Hepatocyte (in vitro differentiated cells): ENCODE measurements at regions not wholly inside any gene's neighbourhood (a gene's known extent, or its start where the extent isn't known, plus 50 kb on each side); places are given as distances from the start of the nearest gene placed in this dataset.

Experiments
- EZH2 ChIP-seq: fragments of 200-600 bp; sonication (generic); IDR thresholded peaks from 2 replicates; pipeline ENCODE4 v1.6.1; 2016; ENCODE audit warnings: antibody characterized with exemption, mild to moderate bottlenecking, borderline replicate concordance
- EZH2phosphoT487 ChIP-seq: fragments of 200-600 bp; sonication (generic); IDR thresholded peaks from one replicate; pipeline ENCODE4 v1.6.1; 2018; ENCODE audit warnings: antibody characterized with exemption, mild to moderate bottlenecking, low read depth, moderate library complexity; ENCODE audit not compliant: unreplicated experiment, severe bottlenecking
- TF ChIP-seq, protein P1 (sequence below): fragments of 200-600 bp; sonication (generic); IDR thresholded peaks from 2 replicates; pipeline ENCODE4 v1.5.1; 2016; ENCODE audit warnings: antibody characterized with exemption, mild to moderate bottlenecking; ENCODE audit not compliant: poor library complexity

DNA sequence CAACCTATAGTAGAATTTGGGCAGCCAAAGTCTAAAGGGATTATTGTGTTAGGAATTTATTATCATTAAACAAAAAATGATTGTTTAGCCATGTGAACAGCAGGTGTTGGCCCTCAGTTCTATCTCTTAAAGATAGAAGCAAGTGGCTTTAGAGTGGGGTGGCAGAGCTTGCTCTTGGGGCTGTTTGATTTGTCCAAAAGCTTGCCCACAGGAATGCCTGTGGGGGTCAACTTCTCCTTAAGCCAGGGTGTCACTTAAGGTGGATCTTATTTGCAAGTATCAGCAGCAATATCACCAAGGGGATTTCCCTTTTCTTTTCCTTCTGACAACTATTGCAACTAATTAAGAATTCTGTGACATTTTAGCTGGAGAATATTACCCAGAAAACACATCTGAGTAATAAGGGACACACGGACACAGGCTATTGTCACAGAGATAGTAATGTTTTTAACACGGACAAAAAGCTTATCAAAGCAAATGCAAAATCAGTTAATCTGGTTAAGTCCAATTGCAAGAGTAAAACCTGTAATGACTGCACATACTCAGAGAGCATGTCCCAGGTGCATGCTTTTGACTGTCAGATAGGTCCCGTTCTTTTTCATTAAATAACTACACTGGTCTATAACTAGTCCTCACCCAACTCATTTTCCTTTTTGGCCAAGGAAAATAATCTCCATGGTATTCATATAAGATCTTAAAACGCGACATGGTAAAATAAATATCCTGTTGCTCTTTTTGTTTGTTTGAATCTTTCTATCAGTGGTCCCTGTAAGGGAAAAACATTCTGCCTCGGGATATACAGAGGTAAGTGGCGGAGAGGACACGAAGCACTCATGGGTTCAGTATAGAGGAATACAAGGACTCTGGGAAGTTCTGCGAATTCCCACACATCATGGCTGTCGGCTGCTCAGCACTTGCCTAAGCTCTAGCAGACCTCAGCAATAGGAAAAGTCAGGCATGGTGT lies 172.1 kb upstream of the RFC3 start:
- TF ChIP-seq, protein P1, sequence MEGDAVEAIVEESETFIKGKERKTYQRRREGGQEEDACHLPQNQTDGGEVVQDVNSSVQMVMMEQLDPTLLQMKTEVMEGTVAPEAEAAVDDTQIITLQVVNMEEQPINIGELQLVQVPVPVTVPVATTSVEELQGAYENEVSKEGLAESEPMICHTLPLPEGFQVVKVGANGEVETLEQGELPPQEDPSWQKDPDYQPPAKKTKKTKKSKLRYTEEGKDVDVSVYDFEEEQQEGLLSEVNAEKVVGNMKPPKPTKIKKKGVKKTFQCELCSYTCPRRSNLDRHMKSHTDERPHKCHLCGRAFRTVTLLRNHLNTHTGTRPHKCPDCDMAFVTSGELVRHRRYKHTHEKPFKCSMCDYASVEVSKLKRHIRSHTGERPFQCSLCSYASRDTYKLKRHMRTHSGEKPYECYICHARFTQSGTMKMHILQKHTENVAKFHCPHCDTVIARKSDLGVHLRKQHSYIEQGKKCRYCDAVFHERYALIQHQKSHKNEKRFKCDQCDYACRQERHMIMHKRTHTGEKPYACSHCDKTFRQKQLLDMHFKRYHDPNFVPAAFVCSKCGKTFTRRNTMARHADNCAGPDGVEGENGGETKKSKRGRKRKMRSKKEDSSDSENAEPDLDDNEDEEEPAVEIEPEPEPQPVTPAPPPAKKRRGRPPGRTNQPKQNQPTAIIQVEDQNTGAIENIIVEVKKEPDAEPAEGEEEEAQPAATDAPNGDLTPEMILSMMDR = no peak
- TF ChIP-seq EZH2 (no peak), EZH2phosphoT487 (no peak)
